ENCODE measurements at regions not wholly inside any gene's neighbourhood (a gene's known extent, or its start where the extent isn't known, plus 50 kb on each side); places are given as distances from the start of the nearest gene placed in this dataset.

- no peak for DNase-seq (ENCODE audit: low read depth)
Measured at GRCh38 chr4:23166919-23167318, 474.2 kb downstream of the GBA3 start.

- DNase-seq (ENCODE audit: low read depth) = no peak
Measured at GRCh38 chr4:23166407-23166806, 473.7 kb downstream of the GBA3 start.

GRCh38 chr4:23165669-23166068 lies 472.9 kb downstream of the GBA3 start:
- DNase-seq (ENCODE audit: low read depth) = no peak

- DNase-seq (ENCODE audit: low read depth) = no peak
Measured at GRCh38 chr4:23163647-23164436, 471.1 kb downstream of the GBA3 start.

- no peak for DNase-seq (ENCODE audit: low read depth)
Measured at GRCh38 chr4:23162275-23162674, 469.5 kb downstream of the GBA3 start.

GRCh38 chr4:23161787-23162186 lies 469.1 kb downstream of the GBA3 start:
- no peak for DNase-seq (ENCODE audit: low read depth)

- no peak for DNase-seq (ENCODE audit: low read depth)
Measured at GRCh38 chr4:23153076-23153475, 460.3 kb downstream of the GBA3 start.

GRCh38 chr4:23149815-23150214 lies 457.1 kb downstream of the GBA3 start:
- no peak for DNase-seq (ENCODE audit: low read depth)

GRCh38 chr4:23144707-23145106 lies 452.0 kb downstream of the GBA3 start:
- no peak for DNase-seq (ENCODE audit: low read depth)

- DNase-seq (ENCODE audit: low read depth) = no peak
Measured at GRCh38 chr4:23135792-23136645, 443.3 kb downstream of the GBA3 start.

- no peak for DNase-seq (ENCODE audit: low read depth)
Measured at GRCh38 chr4:23134331-23134730, 441.6 kb downstream of the GBA3 start.

GRCh38 chr4:23130845-23131244 lies 438.1 kb downstream of the GBA3 start:
- DNase-seq (ENCODE audit: low read depth) = no peak

GRCh38 chr4:23125118-23125517 lies 432.4 kb downstream of the GBA3 start:
- no peak for DNase-seq (ENCODE audit: low read depth)

GRCh38 chr4:23122666-23123400 lies 430.1 kb downstream of the GBA3 start:
- DNase-seq (ENCODE audit: low read depth) = no peak

- no peak for DNase-seq (ENCODE audit: low read depth)
Measured at GRCh38 chr4:23120374-23120773, 427.6 kb downstream of the GBA3 start.

GRCh38 chr4:23117826-23118225 lies 425.1 kb downstream of the GBA3 start:
- DNase-seq (ENCODE audit: low read depth) = no peak

- DNase-seq (ENCODE audit: low read depth) = no peak
Measured at GRCh38 chr4:23114538-23114937, 421.8 kb downstream of the GBA3 start.

GRCh38 chr4:23113104-23113503 lies 420.4 kb downstream of the GBA3 start:
- no peak for DNase-seq (ENCODE audit: low read depth)

GRCh38 chr4:23106516-23106915 lies 413.8 kb downstream of the GBA3 start:
- no peak for DNase-seq (ENCODE audit: low read depth)

- DNase-seq (ENCODE audit: low read depth) = no peak
Measured at GRCh38 chr4:23105759-23106370, 413.1 kb downstream of the GBA3 start.

GRCh38 chr4:23097251-23097650 lies 404.5 kb downstream of the GBA3 start:
- no peak for DNase-seq (ENCODE audit: low read depth)

GRCh38 chr4:23091711-23092110 lies 399.0 kb downstream of the GBA3 start:
- DNase-seq (ENCODE audit: low read depth) = no peak
